ENCODE measurements at regions not wholly inside any gene's neighbourhood (a gene's known extent, or its start where the extent isn't known, plus 50 kb on each side); places are given as distances from the start of the nearest gene placed in this dataset.

DNA sequence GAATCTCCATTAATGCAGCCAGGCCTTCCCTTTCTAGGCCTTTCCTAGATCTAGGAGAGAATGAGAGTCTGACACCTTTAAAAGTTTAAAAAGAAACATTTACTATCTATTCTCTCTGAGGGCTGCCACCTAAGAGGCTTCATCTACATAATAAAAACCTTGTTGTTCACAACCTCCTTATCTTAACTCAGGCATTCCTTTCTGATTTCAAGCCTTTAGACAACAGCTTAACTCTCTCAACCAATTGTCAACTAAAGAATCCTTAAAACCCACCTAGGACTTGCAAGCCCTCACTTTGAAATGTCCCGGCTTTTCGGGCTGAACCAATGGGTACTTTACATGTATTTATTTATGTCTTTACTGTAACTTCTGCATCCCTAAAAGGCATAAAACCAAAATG, 64.3 kb upstream of the RET start:
- Histone ChIP-seq H3K36me3 (ENCODE audit: insufficient read depth, low read length) (no peaks in the 10 kb centered on the region), H2AFZ (ENCODE audit: low read length, unreplicated experiment) (no peak overlapping the region), H3K4me1 (ENCODE audit: control insufficient read depth, insufficient read depth, low read length, unreplicated experiment) (no peaks in the 10 kb centered on the region), H3K27ac (ENCODE audit: low read depth, low read length) (no peak overlapping the region), H3K79me2 (ENCODE audit: control insufficient read depth, insufficient read depth, low read length, unreplicated experiment) (no peaks in the 10 kb centered on the region), H3K27me3 (ENCODE audit: insufficient read depth, low read length) (peaks cover 69% of the 10 kb centered on the region), H3K4me3 (ENCODE audit: low read depth, low read length) (no peak overlapping the region)

DNA sequence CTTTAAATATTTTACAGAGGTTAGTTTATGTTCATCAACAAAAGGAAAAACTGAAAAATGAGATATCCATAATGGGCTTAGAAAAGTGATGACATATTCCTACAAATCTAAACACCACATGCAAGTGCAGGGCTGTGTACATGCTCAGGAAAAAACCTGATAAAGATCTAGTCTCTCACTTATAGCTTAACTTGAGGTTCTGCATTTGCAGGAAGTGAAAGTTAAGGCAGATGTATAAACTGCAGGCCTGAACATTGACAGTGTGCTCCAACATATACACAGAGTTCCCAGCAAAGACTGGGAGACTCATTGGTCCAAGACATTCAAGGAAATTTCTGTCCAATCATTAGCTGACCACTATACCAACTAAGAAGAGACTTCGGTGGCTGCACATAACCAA, 63.8 kb upstream of the RET start:
- H3K79me2 ChIP-seq (ENCODE audit: control insufficient read depth, insufficient read depth, low read length, unreplicated experiment), result no peaks in the 10 kb centered on the region
- H3K27me3 ChIP-seq (ENCODE audit: insufficient read depth, low read length), result peaks cover 74% of the 10 kb centered on the region
- no peaks in the 10 kb centered on the region for H3K36me3 ChIP-seq (ENCODE audit: insufficient read depth, low read length)
- no peak overlapping the region for H3K4me3 ChIP-seq (ENCODE audit: low read depth, low read length)
- H3K4me1 ChIP-seq (ENCODE audit: control insufficient read depth, insufficient read depth, low read length, unreplicated experiment), result no peaks in the 10 kb centered on the region
- no peak overlapping the region for H3K27ac ChIP-seq (ENCODE audit: low read depth, low read length)
- no peak overlapping the region for H2AFZ ChIP-seq (ENCODE audit: low read length, unreplicated experiment)

DNA sequence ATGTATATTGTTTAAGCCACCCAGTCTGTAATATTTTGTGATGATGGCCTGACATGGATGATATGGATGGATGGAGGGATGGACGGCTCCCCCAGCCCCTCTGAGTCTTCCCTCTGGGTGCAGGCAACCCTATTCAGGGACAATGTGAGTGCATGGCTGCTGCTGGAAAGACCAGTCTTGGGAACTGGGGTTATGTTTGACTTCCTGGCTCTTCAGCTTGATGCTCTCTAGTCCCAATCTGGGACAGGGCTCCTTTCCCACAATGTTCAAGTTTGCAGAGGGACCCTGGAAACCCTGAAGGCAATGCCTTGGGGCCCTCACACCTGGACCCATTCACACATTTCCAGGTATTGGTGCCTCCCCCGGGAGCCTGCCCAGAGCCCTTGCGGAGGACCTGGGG, 52.3 kb upstream of the RET start:
- H2AFZ ChIP-seq (ENCODE audit: low read length, unreplicated experiment), result no peak overlapping the region
- peaks cover 79% of the 10 kb centered on the region for H3K27me3 ChIP-seq (ENCODE audit: insufficient read depth, low read length)
- H3K4me1 ChIP-seq (ENCODE audit: control insufficient read depth, insufficient read depth, low read length, unreplicated experiment), result no peaks in the 10 kb centered on the region
- H3K27ac ChIP-seq (ENCODE audit: low read depth, low read length), result no peak overlapping the region
- H3K4me3 ChIP-seq (ENCODE audit: low read depth, low read length), result no peak overlapping the region
- no peaks in the 10 kb centered on the region for H3K36me3 ChIP-seq (ENCODE audit: insufficient read depth, low read length)
- H3K79me2 ChIP-seq (ENCODE audit: control insufficient read depth, insufficient read depth, low read length, unreplicated experiment), result no peaks in the 10 kb centered on the region

DNA sequence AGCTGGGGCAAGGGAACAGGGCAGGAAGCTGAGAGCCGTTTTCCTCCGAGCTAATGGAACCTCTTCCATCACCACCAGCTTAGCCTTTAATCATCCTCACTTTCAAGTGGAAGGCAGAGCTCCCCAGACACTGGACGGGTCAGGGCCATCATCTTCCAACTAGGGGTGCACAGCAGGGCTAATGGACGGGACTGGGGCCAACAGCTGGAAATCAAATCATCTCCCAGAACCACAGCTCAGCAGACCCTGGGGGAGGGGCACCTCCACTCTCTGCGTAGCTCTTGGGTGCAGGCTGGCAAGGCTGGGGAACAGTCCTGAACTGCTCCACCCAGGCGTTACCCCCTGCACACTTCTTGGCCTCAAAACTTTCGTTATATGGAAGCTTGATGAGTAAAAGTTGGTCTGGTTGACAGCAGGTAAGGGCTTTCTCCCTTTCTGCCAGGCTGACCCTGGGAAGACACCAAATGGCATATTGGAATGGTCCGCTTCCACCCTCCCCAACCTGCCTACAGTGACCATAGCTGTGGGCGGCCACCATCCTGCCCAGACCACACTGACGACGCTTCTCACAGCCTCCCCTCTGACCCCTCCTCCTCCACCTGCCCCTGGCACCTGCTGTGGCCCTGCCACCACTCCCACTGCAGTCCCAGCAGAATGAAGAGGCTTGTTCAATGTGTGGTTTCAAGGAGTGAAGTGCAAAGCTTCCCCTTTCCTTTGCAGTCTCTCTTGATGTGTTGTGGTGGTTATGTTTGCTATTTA, 51.7 kb upstream of the RET start:
- H2AFZ ChIP-seq (ENCODE audit: low read length, unreplicated experiment), result no peak overlapping the region
- no peaks in the 10 kb centered on the region for H3K4me1 ChIP-seq (ENCODE audit: control insufficient read depth, insufficient read depth, low read length, unreplicated experiment)
- no peaks in the 10 kb centered on the region for H3K79me2 ChIP-seq (ENCODE audit: control insufficient read depth, insufficient read depth, low read length, unreplicated experiment)
- no peaks in the 10 kb centered on the region for H3K36me3 ChIP-seq (ENCODE audit: insufficient read depth, low read length)
- no peak overlapping the region for H3K27ac ChIP-seq (ENCODE audit: low read depth, low read length)
- peaks cover 76% of the 10 kb centered on the region for H3K27me3 ChIP-seq (ENCODE audit: insufficient read depth, low read length)
- no peak overlapping the region for H3K4me3 ChIP-seq (ENCODE audit: low read depth, low read length)

DNA sequence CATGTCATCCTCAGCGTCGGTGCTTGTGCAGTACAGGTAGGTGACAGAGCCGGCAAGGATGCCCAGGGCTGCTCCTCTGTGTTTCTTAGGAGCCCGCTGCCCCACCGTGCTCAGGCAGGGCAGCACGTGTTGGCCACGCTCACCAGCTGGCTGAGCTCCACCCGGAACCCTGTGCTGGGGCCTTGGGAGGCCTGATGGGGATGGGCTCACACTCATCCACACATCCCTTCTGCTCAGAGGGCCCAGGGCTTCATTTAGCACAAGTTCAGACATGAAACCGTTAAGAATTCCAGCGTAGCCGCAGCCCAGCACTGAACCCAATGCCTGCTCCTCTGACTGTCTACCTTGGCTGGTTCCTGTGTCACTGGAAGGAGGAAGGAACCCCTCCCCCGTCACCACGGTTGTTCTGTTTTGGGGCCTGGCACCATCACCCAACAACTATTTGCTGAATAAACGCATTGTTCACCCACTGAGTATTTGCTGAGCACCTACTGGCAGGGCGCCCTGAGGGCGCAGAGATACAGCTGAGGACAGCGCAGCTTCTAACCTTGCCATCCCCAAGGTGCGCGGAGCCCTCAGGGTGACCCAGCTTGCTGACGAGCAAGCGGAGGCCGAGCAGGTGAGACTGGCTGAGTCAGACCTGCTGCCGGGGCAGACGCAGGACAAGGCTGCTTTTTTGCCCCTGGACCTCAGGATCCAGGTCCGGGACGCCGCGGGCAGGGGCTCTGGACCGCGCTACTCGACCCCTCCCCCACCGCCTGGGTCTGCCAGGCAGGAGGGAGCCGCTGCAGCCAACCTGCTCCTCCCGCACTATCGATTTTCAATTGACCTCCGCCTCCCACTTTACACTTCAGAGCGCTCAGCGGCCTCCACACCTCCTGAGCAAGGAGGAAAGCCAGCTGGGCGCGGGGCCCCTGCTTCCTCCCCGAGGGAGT, 50.6 kb upstream of the RET start:
- Histone ChIP-seq H3K27me3 (ENCODE audit: insufficient read depth, low read length) (peaks cover 65% of the 10 kb centered on the region), H3K4me1 (ENCODE audit: control insufficient read depth, insufficient read depth, low read length, unreplicated experiment) (no peaks in the 10 kb centered on the region), H3K4me3 (ENCODE audit: low read depth, low read length) (no peak overlapping the region), H2AFZ (ENCODE audit: low read length, unreplicated experiment) (no peak overlapping the region), H3K27ac (ENCODE audit: low read depth, low read length) (no peak overlapping the region), H3K36me3 (ENCODE audit: insufficient read depth, low read length) (no peaks in the 10 kb centered on the region), H3K79me2 (ENCODE audit: control insufficient read depth, insufficient read depth, low read length, unreplicated experiment) (no peaks in the 10 kb centered on the region)
